Stimulated activated naive B cell treated with anti-CD40 and anti-IgM and Interleukin-4, amounts not matched to agents 10 μg/mL and 1 μg/mL and 100 μg/mL, for 72 hours (primary cell): ENCODE measurements at regions not wholly inside any gene's neighbourhood (a gene's known extent, or its start where the extent isn't known, plus 50 kb on each side); places are given as distances from the start of the nearest gene placed in this dataset.

ENCODE experiments used
- ATAC-seq, 2 donors: fragments of 150-1000 bp; cut with Tn5 transposase; replicated peaks; 2 replicates each; pipeline ENCODE4 v1.10.0; 2021; ENCODE audit warnings: moderate library complexity in 1 of 2
- DNase-seq: peaks from one replicate; pipeline ENCODE4 v3.0.0; 2021
- H3K27ac Mint-ChIP-seq: one replicate; pipeline ENCODE4 v1.8.0; 2022; ENCODE audit warnings: mild to moderate bottlenecking, mixed read lengths
- H3K27me3 Mint-ChIP-seq, 2 donors: one replicate each; pipeline ENCODE4 v1.8.0; 2022; ENCODE audit warnings: mixed read lengths in 2 of 2
- H3K36me3 Mint-ChIP-seq, 2 donors: one replicate each; pipeline ENCODE4 v1.8.0; 2022; ENCODE audit warnings: mixed read lengths in 2 of 2, mild to moderate bottlenecking in 1 of 2
- H3K4me1 Mint-ChIP-seq, 2 donors: one replicate each; pipeline ENCODE4 v1.8.0; 2022; ENCODE audit warnings: mixed read lengths in 2 of 2, mild to moderate bottlenecking in 1 of 2
- H3K4me3 Mint-ChIP-seq, 2 donors: one replicate each; pipeline ENCODE4 v1.8.0; 2022; ENCODE audit warnings: mild to moderate bottlenecking in 2 of 2, mixed read lengths in 2 of 2, moderate library complexity in 1 of 2
- H3K9me3 Mint-ChIP-seq, 2 donors: one replicate each; pipeline ENCODE4 v1.8.0; 2022; ENCODE audit warnings: mixed read lengths in 2 of 2, mild to moderate bottlenecking in 1 of 2

DNA sequence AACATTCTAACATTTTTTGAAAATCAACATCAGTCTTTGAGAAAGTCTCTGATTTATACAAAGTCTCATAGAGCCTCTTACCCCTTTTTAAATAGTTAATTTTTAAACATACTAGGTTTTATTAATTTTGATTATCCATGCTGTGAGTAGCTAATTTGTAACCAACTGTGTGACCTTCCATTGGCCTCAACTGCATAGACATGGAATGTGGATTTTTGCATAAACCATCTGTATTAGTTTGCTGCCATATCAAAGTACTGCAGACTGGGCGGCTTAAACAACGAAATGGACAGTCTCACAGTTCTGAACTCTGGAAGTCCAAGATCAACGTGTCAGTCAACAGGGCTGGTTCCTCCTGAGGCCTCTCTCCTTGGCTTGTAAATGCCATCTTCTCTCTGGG, 89.2 kb upstream of the AJAP1 start:
- no peak for DNase-seq

DNA sequence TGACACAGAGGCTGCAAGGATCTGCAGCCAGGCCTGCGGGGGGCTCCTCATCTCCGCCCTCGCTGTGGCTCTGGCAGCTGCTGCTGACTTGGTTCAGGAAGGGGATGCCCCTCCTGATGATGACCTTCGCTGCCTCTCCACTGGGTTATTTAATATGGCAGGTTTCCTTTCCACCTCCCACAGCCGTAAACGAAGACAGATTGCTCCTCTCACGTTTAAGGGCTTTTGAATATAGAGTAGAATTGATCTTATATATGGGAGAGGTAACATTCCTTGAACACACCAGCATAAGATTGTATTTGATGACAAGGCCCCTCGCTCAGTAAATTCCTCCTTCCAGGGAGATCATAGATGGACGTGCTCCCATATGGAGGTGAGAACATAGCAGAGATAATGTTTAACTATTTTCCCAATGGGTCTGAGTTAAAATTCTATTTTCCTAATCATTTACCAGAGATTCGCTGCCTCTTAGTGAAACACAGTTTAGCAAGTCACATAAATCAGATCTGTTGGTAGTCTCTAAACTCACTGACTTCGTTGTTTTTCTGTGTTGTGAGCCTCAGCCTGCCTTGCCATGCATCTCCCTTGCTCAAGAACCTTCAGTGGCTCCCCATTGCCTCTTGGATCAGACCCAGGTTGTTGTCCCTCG, 88.5 kb upstream of the AJAP1 start:
- no peaks in the 10 kb centered on the region for H3K36me3 Mint-ChIP-seq
- no peak overlapping the region for H3K4me3 Mint-ChIP-seq
- peaks cover 13 to 17% of the 10 kb centered on the region in 2 donors for H3K9me3 Mint-ChIP-seq
- DNase-seq = no peak
- H3K27ac Mint-ChIP-seq = no peak overlapping the region
- H3K4me1 Mint-ChIP-seq = peaks cover 0 to 5% of the 10 kb centered on the region in 2 donors
- peaks cover 21 to 23% of the 10 kb centered on the region in 2 donors for H3K27me3 Mint-ChIP-seq
- no peak for ATAC-seq

More for the DNA sequence above, 89.2 kb upstream of the AJAP1 start:
- no peaks in the 10 kb centered on the region for H3K36me3 Mint-ChIP-seq
- H3K27ac Mint-ChIP-seq = no peak overlapping the region
- H3K4me1 Mint-ChIP-seq = peaks cover 0 to 5% of the 10 kb centered on the region in 2 donors
- H3K9me3 Mint-ChIP-seq = peaks cover 13 to 17% of the 10 kb centered on the region in 2 donors
- no peak for ATAC-seq
- no peak overlapping the region for H3K4me3 Mint-ChIP-seq
- H3K27me3 Mint-ChIP-seq = peaks cover 21 to 26% of the 10 kb centered on the region in 2 donors

DNA sequence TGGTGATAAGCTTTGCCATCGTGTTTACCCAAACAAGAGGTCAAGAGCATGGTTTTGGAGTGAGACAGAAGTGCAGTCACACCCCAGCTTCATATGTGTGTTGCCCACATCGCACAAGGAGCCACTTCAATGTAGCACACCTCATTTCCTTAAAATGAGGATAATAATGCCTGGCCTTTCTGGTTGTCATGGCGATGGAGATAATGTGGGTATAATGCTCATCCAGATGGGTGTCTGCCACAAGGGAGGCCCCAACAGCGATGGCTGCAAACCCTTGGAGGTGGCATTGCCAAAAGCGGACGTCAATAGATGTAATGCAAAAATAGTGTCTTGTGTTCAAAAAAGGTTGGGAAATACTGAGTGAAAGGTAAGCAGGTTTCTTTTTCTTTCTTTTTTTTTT, 83.1 kb upstream of the AJAP1 start:
- Mint-ChIP-seq H3K4me3 (no peak overlapping the region), H3K36me3 (no peaks in the 10 kb centered on the region), H3K27ac (no peak overlapping the region), H3K9me3 (peaks cover 11 to 16% of the 10 kb centered on the region in 2 donors), H3K27me3 (peaks cover 11 to 22% of the 10 kb centered on the region in 2 donors), H3K4me1 (no peaks in the 10 kb centered on the region)
- ATAC-seq = no peak
- DNase-seq = no peak

DNA sequence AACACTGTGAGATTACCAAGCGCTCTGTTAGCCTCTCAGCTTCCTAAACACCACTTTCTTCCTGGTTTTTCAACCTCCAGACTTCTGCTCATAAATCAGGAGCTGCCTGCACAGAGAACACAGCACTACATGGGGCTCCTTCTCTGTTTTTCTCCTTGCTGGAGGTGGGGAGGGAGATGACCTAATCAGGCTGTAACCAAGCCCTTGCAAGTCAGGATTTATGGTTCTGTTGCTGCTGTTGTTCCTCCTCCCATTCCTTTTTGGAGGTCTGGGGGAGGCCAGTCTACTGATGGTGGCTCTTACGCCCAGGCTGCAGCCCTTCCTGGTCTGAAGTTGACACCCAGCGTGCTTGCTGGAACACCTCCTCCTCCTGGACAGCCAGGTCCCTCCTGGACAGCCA, 80.9 kb upstream of the AJAP1 start:
- H3K27ac Mint-ChIP-seq = no peak overlapping the region
- no peaks in the 10 kb centered on the region for H3K4me1 Mint-ChIP-seq
- peaks cover 0 to 4% of the 10 kb centered on the region in 2 donors for H3K9me3 Mint-ChIP-seq
- H3K36me3 Mint-ChIP-seq = no peaks in the 10 kb centered on the region
- DNase-seq (no peak), ATAC-seq (no peak)
- no peak overlapping the region for H3K4me3 Mint-ChIP-seq
- peaks cover 7 to 20% of the 10 kb centered on the region in 2 donors for H3K27me3 Mint-ChIP-seq

DNA sequence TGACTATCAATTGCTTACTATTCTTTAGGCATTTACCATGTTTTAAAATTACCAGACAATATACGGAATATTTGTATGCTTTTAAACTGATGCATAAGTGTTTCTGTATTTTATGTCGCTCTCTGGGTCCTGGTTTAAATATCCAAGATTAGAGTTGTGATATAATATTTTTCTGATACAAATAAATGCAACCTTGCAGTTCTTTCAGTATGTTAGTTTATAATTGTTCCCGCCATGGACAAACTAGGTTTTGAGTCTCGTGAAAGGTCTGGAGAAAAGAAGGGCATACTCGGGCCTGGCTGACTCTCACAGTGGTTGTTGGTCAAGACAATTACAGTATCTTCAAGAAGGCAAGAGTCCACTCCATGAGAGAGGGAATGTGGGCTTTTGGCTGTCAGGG, 72.6 kb upstream of the AJAP1 start:
- Mint-ChIP-seq H3K27me3 (peaks cover 47 to 51% of the 10 kb centered on the region in 2 donors), H3K9me3 (peaks cover 0 to 1% of the 10 kb centered on the region in 2 donors), H3K4me1 (no peaks in the 10 kb centered on the region), H3K27ac (no peak overlapping the region), H3K4me3 (no peak overlapping the region), H3K36me3 (no peaks in the 10 kb centered on the region)
- DNase-seq (no peak), ATAC-seq (no peak)

DNA sequence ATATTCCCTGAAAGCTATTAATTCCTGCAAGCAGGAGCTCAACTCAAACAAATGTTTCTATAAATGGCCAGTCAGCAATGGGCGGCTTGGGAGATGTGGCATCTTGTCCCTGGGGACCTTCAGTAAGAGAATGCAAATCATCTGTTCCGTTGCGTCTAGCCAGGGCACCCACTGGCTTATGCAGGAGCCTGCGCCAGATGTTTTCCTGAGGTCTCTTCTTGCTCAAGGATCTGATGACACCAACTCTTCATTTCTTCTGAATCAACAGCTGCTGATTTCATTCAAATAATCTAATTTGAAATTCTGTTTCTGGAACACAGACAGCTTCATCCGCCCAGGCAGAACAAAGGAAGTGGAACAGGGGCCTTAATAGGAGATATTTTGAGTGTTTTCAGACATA, 70.0 kb upstream of the AJAP1 start:
- H3K4me3 Mint-ChIP-seq = no peak overlapping the region
- ATAC-seq (no peak), DNase-seq (no peak)
- H3K27me3 Mint-ChIP-seq = peaks cover 52 to 53% of the 10 kb centered on the region in 2 donors
- no peaks in the 10 kb centered on the region for H3K9me3 Mint-ChIP-seq
- H3K4me1 Mint-ChIP-seq = no peaks in the 10 kb centered on the region
- H3K36me3 Mint-ChIP-seq = no peaks in the 10 kb centered on the region
- no peak overlapping the region for H3K27ac Mint-ChIP-seq

DNA sequence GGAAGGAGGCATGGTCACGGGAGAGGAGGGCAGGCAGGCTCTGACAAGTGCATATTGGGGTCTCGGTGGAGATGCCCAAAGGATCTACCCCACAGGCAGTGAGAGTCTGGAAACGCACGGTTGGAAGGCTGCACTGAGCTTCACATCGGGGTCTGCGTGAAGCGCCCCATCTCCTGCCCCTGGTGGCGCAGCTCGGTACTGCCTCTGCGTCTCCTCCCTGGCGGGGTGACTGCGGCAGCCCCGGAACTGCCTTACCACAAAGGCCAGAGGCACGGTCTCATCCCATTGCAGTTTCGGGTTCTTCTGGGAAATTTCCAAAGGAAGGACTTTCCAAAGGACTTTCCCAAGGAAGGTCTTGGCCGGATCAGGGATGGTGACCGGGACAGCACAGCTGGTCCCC, 69.2 kb upstream of the AJAP1 start:
- DNase-seq (peak; percentile 15), ATAC-seq (peak; percentile 65 to 69)
- Mint-ChIP-seq H3K27ac (no peak overlapping the region), H3K36me3 (no peaks in the 10 kb centered on the region), H3K27me3 (peaks cover 47% of the 10 kb centered on the region in 2 donors), H3K4me1 (no peaks in the 10 kb centered on the region), H3K9me3 (no peaks in the 10 kb centered on the region), H3K4me3 (no peak overlapping the region)

DNA sequence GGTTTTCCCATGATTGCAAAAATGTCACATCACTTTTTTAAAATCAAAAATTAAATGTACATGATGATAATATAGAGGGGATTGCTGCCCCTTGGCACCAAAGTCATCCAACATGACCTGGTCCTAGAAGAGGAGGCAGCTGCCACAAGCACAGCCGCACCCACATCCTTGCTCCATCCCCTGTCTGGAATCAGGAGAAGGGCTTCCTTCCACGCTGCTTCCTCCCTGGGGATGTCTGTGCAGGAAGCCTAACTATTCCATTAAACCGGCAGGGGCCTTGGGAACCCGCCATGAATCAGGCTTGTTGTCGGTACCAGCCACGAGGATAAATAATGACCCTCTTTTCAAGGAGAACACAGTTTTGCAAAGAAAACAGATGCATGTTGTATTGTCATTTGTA, 68.7 kb upstream of the AJAP1 start:
- H3K36me3 Mint-ChIP-seq = no peaks in the 10 kb centered on the region
- H3K4me3 Mint-ChIP-seq = no peak overlapping the region
- H3K4me1 Mint-ChIP-seq = no peaks in the 10 kb centered on the region
- no peak overlapping the region for H3K27ac Mint-ChIP-seq
- ATAC-seq (no peak), DNase-seq (no peak)
- H3K27me3 Mint-ChIP-seq = peaks cover 43 to 45% of the 10 kb centered on the region in 2 donors
- H3K9me3 Mint-ChIP-seq = no peaks in the 10 kb centered on the region

DNA sequence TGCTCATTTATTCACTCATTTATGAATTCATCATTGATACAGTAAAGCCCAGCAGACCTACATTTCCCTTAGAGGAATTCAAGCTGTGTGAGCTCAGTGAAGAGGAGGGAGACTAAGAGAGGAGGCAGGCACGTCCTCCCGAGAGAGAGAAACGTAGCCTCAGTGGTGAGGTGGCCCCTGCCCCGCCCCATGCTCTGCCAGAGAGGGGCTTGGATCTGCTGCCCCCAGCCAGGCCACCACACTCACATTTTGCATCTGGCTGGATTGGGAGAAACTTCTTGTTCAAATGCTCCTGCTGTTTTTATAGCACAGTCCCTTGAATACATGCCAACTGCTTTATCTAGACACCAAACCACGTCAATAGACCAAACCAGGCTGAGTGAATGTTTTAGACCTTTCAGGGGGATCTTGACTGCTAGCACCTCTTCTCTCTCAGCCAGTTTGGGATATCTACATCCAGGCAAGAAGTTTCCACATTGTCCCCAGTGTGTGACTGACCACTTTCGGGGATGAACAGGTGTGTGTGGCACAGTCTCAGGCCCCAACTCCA, 67.7 kb upstream of the AJAP1 start:
- DNase-seq = no peak
- peaks cover 39 to 41% of the 10 kb centered on the region in 2 donors for H3K27me3 Mint-ChIP-seq

DNA sequence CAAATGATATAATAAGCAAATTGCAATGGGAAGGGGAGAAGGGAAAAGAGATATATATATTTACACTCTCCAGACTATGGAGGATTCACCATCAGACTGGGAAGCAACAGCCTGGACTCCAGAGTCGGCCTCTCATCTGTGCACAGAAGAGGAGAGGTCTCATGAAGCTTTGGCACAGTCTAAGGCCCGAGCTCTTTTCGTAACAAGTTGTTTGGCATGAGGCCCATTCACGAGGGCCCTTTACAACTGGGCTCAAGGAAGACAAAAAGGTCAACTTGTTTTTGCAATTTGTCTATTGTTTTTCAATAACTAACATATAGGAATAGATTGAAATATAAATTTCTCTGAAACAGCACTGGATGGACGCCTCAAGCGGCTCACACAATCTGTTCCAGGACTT, 66.7 kb upstream of the AJAP1 start:
- DNase-seq (no peak), ATAC-seq (no peak)
- Mint-ChIP-seq H3K27ac (no peak overlapping the region), H3K4me1 (no peaks in the 10 kb centered on the region), H3K9me3 (no peaks in the 10 kb centered on the region), H3K36me3 (no peaks in the 10 kb centered on the region), H3K27me3 (peaks cover 38 to 41% of the 10 kb centered on the region in 2 donors), H3K4me3 (no peak overlapping the region)

More for the DNA sequence above, 67.7 kb upstream of the AJAP1 start:
- Mint-ChIP-seq H3K4me3 (no peak overlapping the region), H3K4me1 (no peaks in the 10 kb centered on the region), H3K27ac (no peak overlapping the region), H3K36me3 (no peaks in the 10 kb centered on the region), H3K9me3 (no peaks in the 10 kb centered on the region)
- no peak for ATAC-seq

DNA sequence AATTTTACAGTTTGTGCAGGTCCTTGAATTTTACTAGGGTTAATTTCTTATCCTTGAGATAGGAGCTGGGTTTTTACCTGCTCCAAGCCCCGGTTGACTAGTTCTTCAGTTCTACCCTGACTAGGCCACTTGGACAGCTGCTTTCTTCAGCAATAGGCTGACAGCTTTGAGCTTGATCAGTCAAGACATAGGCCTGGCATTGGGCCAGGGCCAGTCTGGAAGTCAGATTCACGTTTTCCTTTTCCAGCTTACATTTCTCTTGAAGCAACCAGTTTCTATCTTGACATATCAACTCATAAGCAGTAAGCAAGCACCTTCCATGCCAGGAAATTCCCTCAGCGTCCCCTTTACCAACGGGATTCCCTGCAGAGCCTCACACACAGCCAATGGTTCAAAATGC, 63.7 kb upstream of the AJAP1 start:
- Mint-ChIP-seq H3K27me3 (peaks cover 16% of the 10 kb centered on the region in 2 donors), H3K4me3 (no peak overlapping the region), H3K4me1 (no peaks in the 10 kb centered on the region), H3K27ac (no peak overlapping the region), H3K36me3 (no peaks in the 10 kb centered on the region), H3K9me3 (no peaks in the 10 kb centered on the region)
- no peak for DNase-seq
- no peak for ATAC-seq

DNA sequence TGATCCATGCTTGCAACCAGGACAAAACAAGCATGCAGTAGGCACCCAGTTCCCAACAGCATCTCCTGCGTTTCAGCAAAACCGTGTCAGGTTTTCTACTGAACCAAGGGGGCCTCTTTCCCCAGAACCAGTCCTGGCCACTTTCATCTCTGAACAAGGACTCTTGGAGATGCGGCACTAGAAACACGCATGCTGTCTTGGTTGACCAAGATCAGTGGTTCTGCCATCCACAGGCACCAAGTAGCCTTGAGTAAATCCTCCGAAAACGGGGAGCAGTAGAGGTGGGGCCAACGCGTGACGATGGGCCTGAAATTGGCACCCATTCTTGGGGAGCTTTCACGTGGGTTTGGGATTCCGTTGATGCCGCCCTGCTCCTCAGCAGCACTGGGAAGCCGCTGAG, 62.5 kb upstream of the AJAP1 start:
- Mint-ChIP-seq H3K9me3 (no peaks in the 10 kb centered on the region), H3K4me3 (no peak overlapping the region), H3K36me3 (no peaks in the 10 kb centered on the region), H3K27me3 (peaks cover 4 to 5% of the 10 kb centered on the region in 2 donors), H3K4me1 (no peaks in the 10 kb centered on the region), H3K27ac (no peak overlapping the region)
- DNase-seq = no peak
- ATAC-seq = no peak

DNA sequence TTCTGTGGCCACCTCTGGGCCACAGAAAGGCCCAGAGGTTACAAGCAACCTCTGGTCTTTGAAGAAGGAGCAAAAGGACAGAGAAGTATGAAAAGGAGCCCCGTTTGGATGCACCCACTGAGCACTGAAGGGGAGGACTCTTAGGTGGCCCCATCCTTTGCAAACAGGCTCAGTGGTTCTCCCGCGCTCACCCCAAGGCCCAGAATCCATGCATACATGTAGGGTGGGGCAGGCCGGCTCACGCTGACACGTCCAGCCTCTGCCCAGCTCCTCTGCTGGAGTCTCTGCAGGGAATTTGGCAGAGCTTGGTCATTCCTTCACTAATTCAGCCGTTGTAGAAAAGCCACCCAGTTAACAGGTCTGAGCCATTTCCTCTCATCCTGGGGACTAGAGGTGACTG, 61.3 kb upstream of the AJAP1 start:
- DNase-seq (no peak), ATAC-seq (no peak)
- peaks cover 0 to 2% of the 10 kb centered on the region in 2 donors for H3K9me3 Mint-ChIP-seq
- no peak overlapping the region for H3K27ac Mint-ChIP-seq
- H3K4me1 Mint-ChIP-seq = no peaks in the 10 kb centered on the region
- H3K36me3 Mint-ChIP-seq = no peaks in the 10 kb centered on the region
- H3K4me3 Mint-ChIP-seq = no peak overlapping the region
- H3K27me3 Mint-ChIP-seq = no peaks in the 10 kb centered on the region

DNA sequence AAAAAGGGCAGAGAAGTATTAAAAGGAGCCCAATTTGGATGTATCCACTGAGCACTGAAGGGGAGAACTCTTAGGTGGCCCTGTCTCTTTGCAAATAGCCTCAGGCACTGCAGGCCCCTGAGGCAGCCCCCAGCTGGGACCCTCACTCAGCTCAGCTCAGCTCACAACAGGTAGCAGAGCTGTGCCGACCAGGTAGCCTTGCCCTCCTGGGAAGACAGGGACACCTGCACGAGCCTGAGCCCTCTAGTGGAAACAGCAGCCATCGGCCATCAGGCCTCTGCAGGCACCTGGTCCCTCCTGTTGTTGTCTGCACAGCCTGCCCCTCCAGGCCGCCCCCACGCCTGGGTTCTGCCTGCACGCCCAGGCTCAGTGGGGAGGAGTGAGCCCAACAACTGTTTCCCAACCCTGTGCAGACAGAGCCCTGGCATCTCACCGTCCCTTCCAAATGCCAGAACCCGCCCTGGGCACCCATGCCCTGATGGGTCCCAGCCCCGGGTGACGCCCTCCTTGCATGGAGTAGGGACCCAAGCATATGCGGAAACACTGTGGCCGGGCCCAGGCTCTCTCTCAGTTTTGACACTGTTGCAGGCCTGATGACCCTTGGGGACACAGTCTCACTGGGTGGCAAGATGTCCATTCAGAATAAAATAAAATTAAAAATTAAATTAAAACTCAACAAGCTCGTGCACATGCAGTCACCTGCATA, 60.0 kb upstream of the AJAP1 start:
- H3K4me3 Mint-ChIP-seq = no peak overlapping the region

More for the DNA sequence above, 60.0 kb upstream of the AJAP1 start:
- DNase-seq = no peak
- H3K4me1 Mint-ChIP-seq = no peaks in the 10 kb centered on the region
- peaks cover 0 to 2% of the 10 kb centered on the region in 2 donors for H3K9me3 Mint-ChIP-seq
- H3K36me3 Mint-ChIP-seq = no peaks in the 10 kb centered on the region
- ATAC-seq = peak in 1 of 2 donors; percentile 19
- no peak overlapping the region for H3K27ac Mint-ChIP-seq
- H3K27me3 Mint-ChIP-seq = no peaks in the 10 kb centered on the region
